OCI-LY7 (cell line): ENCODE measurements at regions not wholly inside any gene's neighbourhood (a gene's known extent, or its start where the extent isn't known, plus 50 kb on each side); places are given as distances from the start of the nearest gene placed in this dataset.
A peak's percentile ranks its signal among the peaks of the same experiment; 100 is the strongest.

Experiments used
- BruUV-seq: library from RNA; stranded (reverse); fragments of 400-500 nt; replicated peaks from 2 replicates; lab custom pipeline; 2021; lab: Mats Ljungman, UMichigan
- CTCF ChIA-PET: fragments of 300-600 bp; sonication (Branson Sonifier 250); formaldehyde crosslinking; loops from one replicate; lab custom pipeline; 2022; ENCODE audit warnings: antibody characterized with exemption; ENCODE audit not compliant: unreplicated experiment; lab: Charles Lee
- POLR2A ChIA-PET: fragments of 300-600 bp; sonication (Branson Sonifier 250); formaldehyde crosslinking; loops from one replicate; lab custom pipeline; 2022; ENCODE audit warnings: antibody characterized with exemption; lab: Charles Lee
- DNase-seq: peaks from one replicate; pipeline ENCODE4 v3.0.0-alpha.2; 2015; ENCODE audit warnings: low spot score
- H2AFZ ChIP-seq: fragments of 200-600 bp; sonication (generic), shearing (Covaris generic); 2 replicates; pipeline ENCODE4 v1.6.1; 2014; ENCODE audit warnings: mild to moderate bottlenecking, antibody characterized with exemption, low read length, moderate library complexity
- H3K27ac ChIP-seq: fragments of 200-600 bp; sonication (generic); 2 replicates; pipeline ENCODE4 v1.5.1; 2014; ENCODE audit warnings: mixed run types, low read depth, mild to moderate bottlenecking, moderate library complexity, low read length, inconsistent platforms; ENCODE audit not compliant: poor library complexity, severe bottlenecking
- H3K36me3 ChIP-seq: fragments of 200-600 bp; sonication (generic); 2 replicates; pipeline ENCODE4 v1.6.1; 2014; ENCODE audit warnings: mild to moderate bottlenecking, antibody characterized with exemption, low read length, moderate library complexity, mixed read lengths; ENCODE audit not compliant: insufficient read depth
- H3K4me1 ChIP-seq: fragments of 200-600 bp; sonication (generic); 2 replicates; pipeline ENCODE4 v1.5.1; 2014; ENCODE audit warnings: mild to moderate bottlenecking, low read length; ENCODE audit not compliant: insufficient read depth, poor library complexity, severe bottlenecking
- H3K4me2 ChIP-seq: fragments of 200-600 bp; sonication (generic); 2 replicates; pipeline ENCODE4 v1.6.1; 2014; ENCODE audit warnings: mild to moderate bottlenecking, low read length
- H3K4me3 ChIP-seq: fragments of 200-600 bp; sonication (generic); 2 replicates; pipeline ENCODE4 v1.5.1; 2014; ENCODE audit warnings: mild to moderate bottlenecking, low read depth, low read length; ENCODE audit not compliant: poor library complexity, severe bottlenecking
- H3K79me2 ChIP-seq: fragments of 200-600 bp; sonication (generic); 2 replicates; pipeline ENCODE4 v1.6.1; 2016; ENCODE audit warnings: low read depth, mild to moderate bottlenecking, low read length, moderate library complexity, mixed read lengths; ENCODE audit not compliant: insufficient read depth
- H3K9me2 ChIP-seq: fragments of 200-600 bp; sonication (generic); 2 replicates; pipeline ENCODE4 v1.6.1; 2016; ENCODE audit warnings: mild to moderate bottlenecking, low read length, mixed read lengths; ENCODE audit not compliant: insufficient read depth
- H3K9me3 ChIP-seq: fragments of 200-600 bp; sonication (generic); 2 replicates; pipeline ENCODE4 v1.6.1; 2014; ENCODE audit warnings: mild to moderate bottlenecking, mixed run types, low read length, mixed read lengths
- H4K20me1 ChIP-seq: fragments of 200-600 bp; sonication (generic); 2 replicates; pipeline ENCODE4 v1.6.1; 2014; ENCODE audit warnings: mild to moderate bottlenecking, antibody characterized with exemption, low read length, moderate library complexity, mixed read lengths; ENCODE audit not compliant: insufficient read depth
- CTCF ChIP-seq: fragments of 200-600 bp; sonication (generic); conservative IDR thresholded peaks from 2 replicates; pipeline ENCODE4 v1.5.1; 2014; ENCODE audit warnings: mild to moderate bottlenecking, antibody characterized with exemption, low read length, moderate library complexity, mixed read lengths
- EZH2phosphoT487 ChIP-seq: fragments of 200-600 bp; sonication (generic); IDR thresholded peaks from 2 replicates; pipeline ENCODE4 v1.6.1; 2018; ENCODE audit warnings: low read depth, borderline replicate concordance, mild to moderate bottlenecking, mixed run types, antibody characterized with exemption, low read length, moderate library complexity, mixed read lengths
- intact Hi-C: fragments of 100-400 bp; cut with micrococcal nuclease; formaldehyde crosslinking; loops from one replicate; pipeline ENCODE4 v1.10.0; 2022; ENCODE audit not compliant: unreplicated experiment

- Histone ChIP-seq H3K4me3 (no peak overlapping the region), H3K9me3 (no peaks in the 10 kb centered on the region), H3K36me3 (no peaks in the 10 kb centered on the region), H4K20me1 (no peaks in the 10 kb centered on the region), H3K9me2 (no peaks in the 10 kb centered on the region; the same call in 1 of the 2 replicates), H3K27ac (no peak overlapping the region), H3K4me2 (no peak overlapping the region), H3K79me2 (no peaks in the 10 kb centered on the region), H2AFZ (no peak overlapping the region), H3K4me1 (peaks cover 12% of the 10 kb centered on the region)
- no peak for TF ChIP-seq EZH2phosphoT487
- TF ChIP-seq CTCF = no peak
- intact Hi-C loops = no loop called here
- ChIA-PET POLR2A (interaction anchor here (0.6 kb wide), 1 partner anchor 185 kb away, joined by 3 read pairs; no protein-coding TSS in a partner anchor), CTCF (no interaction called here)
- BruUV-seq = no TSS peak
- DNase-seq = no peak
These were observed 264.4 kb upstream of the OR4E1 start for GRCh38 chr14:21937996-21938395.

GRCh38 chr14:21933681-21934080, 260.1 kb upstream of the OR4E1 start:
- POLR2A ChIA-PET = interaction anchor here (0.7 to 2.0 kb wide), 4 partner anchors 14 to 86 kb away, joined by 3 to 6 read pairs (median 4); no protein-coding TSS in a partner anchor
- H3K27ac ChIP-seq = no peak overlapping the region
- H4K20me1 ChIP-seq = no peaks in the 10 kb centered on the region
- DNase-seq = peak; percentile 62
- H3K79me2 ChIP-seq = no peaks in the 10 kb centered on the region
- no peak overlapping the region for H3K4me2 ChIP-seq
- no peaks in the 10 kb centered on the region for H3K9me3 ChIP-seq
- H3K36me3 ChIP-seq = no peaks in the 10 kb centered on the region
- H3K4me1 ChIP-seq = no peaks in the 10 kb centered on the region
- intact Hi-C loops = loop anchor here (1.0 to 2.0 kb wide), 2 partner anchors 15 to 39 kb away; no protein-coding TSS in a partner anchor
- H2AFZ ChIP-seq = 0 out of 2 replicates have a peak overlapping the region, but pooled peaks have one; percentile 32
- TF ChIP-seq CTCF = peak; percentile 91
- TF ChIP-seq EZH2phosphoT487 = no peak
- H3K9me2 ChIP-seq = no peaks in the 10 kb centered on the region
- H3K4me3 ChIP-seq = no peak overlapping the region
- CTCF ChIA-PET = interaction anchor here (0.6 to 1.6 kb wide), 7 partner anchors 10 to 65 kb away, joined by 3 to 9 read pairs (median 3); no protein-coding TSS in a partner anchor
- BruUV-seq = no TSS peak

- no peaks in the 10 kb centered on the region for H3K79me2 ChIP-seq
- no TSS peak for BruUV-seq
- H3K4me2 ChIP-seq = peak overlapping the region; percentile 62
- DNase-seq = peak; percentile 98
- H4K20me1 ChIP-seq = no peaks in the 10 kb centered on the region
- CTCF ChIA-PET = no interaction called here
- TF ChIP-seq EZH2phosphoT487 (no peak), CTCF (peak; percentile 62)
- H3K9me2 ChIP-seq = no peaks in the 10 kb centered on the region
- POLR2A ChIA-PET = no interaction called here
- H2AFZ ChIP-seq = peak overlapping the region; percentile 82; the same call in 1 of the 2 replicates
- H3K36me3 ChIP-seq = no peaks in the 10 kb centered on the region; the same call in 1 of the 2 replicates
- H3K4me1 ChIP-seq = peaks cover 36% of the 10 kb centered on the region
- intact Hi-C loops = loop anchor here (2.0 to 10.0 kb wide), 4 partner anchors 30 to 1460 kb away; partner anchors contain the start of genes PIP4P1 and PNP
- H3K4me3 ChIP-seq = peak overlapping the region; percentile 40
- H3K9me3 ChIP-seq = peaks cover 13% of the 10 kb centered on the region; the same call in 1 of the 2 replicates
- H3K27ac ChIP-seq = peak overlapping the region; percentile 91
These were observed 250.9 kb upstream of the OR4E1 start for GRCh38 chr14:21924479-21924878.
